Gastroesophageal sphincter (tissue), 4 donors: ENCODE measurements at regions not wholly inside any gene's neighbourhood (a gene's known extent, or its start where the extent isn't known, plus 50 kb on each side); places are given as distances from the start of the nearest gene placed in this dataset.

Source experiments
- ATAC-seq: fragments of 150-250 bp; one replicate; pipeline ENCODE4 v1.9.1; 2016; ENCODE audit warnings: mild to moderate bottlenecking, moderate library complexity
- H3K27ac ChIP-seq, 4 donors: fragments of 200-600 bp; sonication (generic) in 3 of 4; 1 replicate in 3 of 4; 2 replicates in 1 of 4; pipeline ENCODE4 v1.5.1; 2016 to 2019
- H3K27me3 ChIP-seq: fragments of 200-600 bp; sonication (generic); one replicate; pipeline ENCODE4 v1.5.1; 2019
- H3K36me3 ChIP-seq, 2 donors: fragments of 200-600 bp; sonication (generic); one replicate each; pipeline ENCODE4 v1.5.1; 2019; ENCODE audit warnings: control low read depth in 1 of 2
- H3K4me1 ChIP-seq, 3 donors: fragments of 200-600 bp; sonication (generic); 1 replicate in 2 of 3; 2 replicates in 1 of 3; pipeline ENCODE4 v1.5.1; 2016 to 2019; ENCODE audit warnings: control low read depth in 2 of 3
- H3K4me3 ChIP-seq, 2 donors: fragments of 200-600 bp; sonication (generic); one replicate each; pipeline ENCODE4 v1.5.1; 2019; ENCODE audit warnings: mild to moderate bottlenecking in 1 of 2, moderate library complexity in 1 of 2
- H3K9me3 ChIP-seq, 3 donors: fragments of 200-600 bp; sonication (generic); one replicate each; pipeline ENCODE4 v1.5.1; 2017 to 2019; ENCODE audit warnings: control low read depth in 2 of 3
- CTCF ChIP-seq, 4 experiments: fragments of 200-600 bp in 2 of 4; fragments of 450-650 bp in 2 of 4; sonication (generic) in 1 of 4; IDR thresholded peaks; one replicate each; pipeline ENCODE4 v1.5.1; 2017 to 2019; ENCODE audit warnings: antibody characterized with exemption in 4 of 4, mild to moderate bottlenecking in 2 of 4, moderate library complexity in 2 of 4
- EP300 ChIP-seq: sonication (generic); formaldehyde crosslinking; IDR thresholded peaks from one replicate; pipeline ENCODE4 v1.6.1; 2017; ENCODE audit warnings: antibody characterized with exemption, mild to moderate bottlenecking
- POLR2A ChIP-seq, 2 donors: fragments of 450-650 bp; IDR thresholded peaks; one replicate each; pipeline ENCODE4 v1.6.1; 2017; ENCODE audit warnings: antibody characterized with exemption in 2 of 2, mild to moderate bottlenecking in 2 of 2, moderate library complexity in 1 of 2
- POLR2AphosphoS5 ChIP-seq: sonication (generic); formaldehyde crosslinking; IDR thresholded peaks from one replicate; pipeline ENCODE4 v1.6.1; 2017; ENCODE audit warnings: antibody characterized with exemption
- WGBS, 2 donors: methylation state at CpG; one replicate each; pipeline ENCODE4 v1.1.5; 2018; ENCODE audit warnings: low coverage in 1 of 2; 5-methylcytosine and 5-hydroxymethylcytosine counted together

- Histone ChIP-seq H3K27me3 (no peaks in the 10 kb centered on the region), H3K9me3 (no peaks in the 10 kb centered on the region), H3K4me1 (no peaks in the 10 kb centered on the region), H3K4me3 (no peak overlapping the region), H3K27ac (no peak overlapping the region), H3K36me3 (no peaks in the 10 kb centered on the region)
- no peak for ATAC-seq
- TF ChIP-seq POLR2AphosphoS5 (no peak), CTCF (IDR thresholded peaks at IDR 0.05) (no peak), POLR2A (IDR thresholded peaks at IDR 0.05) (no peak), EP300 (no peak)
- WGBS, 2 donors: 79 to 93% methylated on average over 2 of the region's 2 CpGs
Measured at GRCh38 chr2:159851941-159852340, 53.9 kb upstream of the CD302 start.

GRCh38 chr2:159850789-159851188 is 52.8 kb upstream of the CD302 start:
- no peak for ATAC-seq
- no peak for TF ChIP-seq POLR2A (IDR thresholded peaks at IDR 0.05)
- TF ChIP-seq POLR2AphosphoS5: no peak
- no peak for TF ChIP-seq EP300
- no peak for TF ChIP-seq CTCF (IDR thresholded peaks at IDR 0.05)

GRCh38 chr2:159849160-159849813 is 51.3 kb upstream of the CD302 start:
- ATAC-seq: no peak
- H3K27ac ChIP-seq: no peak overlapping the region
- H3K9me3 ChIP-seq: no peaks in the 10 kb centered on the region
- WGBS, 2 donors: 87 to 92% methylated on average over 3 of the region's 3 CpGs
- no peaks in the 10 kb centered on the region for H3K27me3 ChIP-seq
- no peaks in the 10 kb centered on the region for H3K36me3 ChIP-seq
- no peak overlapping the region for H3K4me3 ChIP-seq
- TF ChIP-seq POLR2A (IDR thresholded peaks at IDR 0.05) (no peak), POLR2AphosphoS5 (no peak), CTCF (IDR thresholded peaks at IDR 0.05) (no peak), EP300 (no peak)
- no peaks in the 10 kb centered on the region for H3K4me1 ChIP-seq

More at GRCh38 chr2:159850789-159851188, 52.8 kb upstream of the CD302 start:
- Histone ChIP-seq H3K4me3 (no peak overlapping the region), H3K27me3 (no peaks in the 10 kb centered on the region), H3K36me3 (no peaks in the 10 kb centered on the region), H3K4me1 (no peaks in the 10 kb centered on the region), H3K27ac (no peak overlapping the region), H3K9me3 (no peaks in the 10 kb centered on the region)
